ENCODE measurements at regions not wholly inside any gene's neighbourhood (a gene's known extent, or its start where the extent isn't known, plus 50 kb on each side); places are given as distances from the start of the nearest gene placed in this dataset.
A peak's percentile ranks its signal among the peaks of the same experiment; 100 is the strongest.

- no peak for DNase-seq
Measured at GRCh38 chr17:56648321-56648720, 54.8 kb downstream of the NOG start.

- DNase-seq: no peak
Measured at GRCh38 chr17:56648806-56649205, 55.3 kb downstream of the NOG start.

DNA sequence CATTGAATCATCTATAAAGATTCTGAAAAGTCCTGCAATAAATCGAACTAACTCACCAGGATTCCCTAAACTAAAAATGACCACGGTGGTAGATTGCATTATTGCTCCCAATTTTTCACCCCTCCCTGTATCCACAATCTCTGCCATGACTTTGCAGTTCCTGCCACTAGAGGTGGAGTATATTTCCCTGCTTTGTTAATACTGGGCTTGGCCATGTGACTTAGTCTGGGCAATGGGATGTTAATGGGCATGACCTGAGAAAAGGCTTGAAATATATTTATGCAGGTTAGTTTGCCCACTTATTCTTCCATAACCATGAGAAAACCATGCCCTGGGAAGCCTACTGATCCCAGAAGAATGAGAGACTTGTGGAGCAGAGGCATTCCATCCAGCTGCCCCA lies 59.1 kb downstream of the NOG start:
- no peak for DNase-seq

DNA sequence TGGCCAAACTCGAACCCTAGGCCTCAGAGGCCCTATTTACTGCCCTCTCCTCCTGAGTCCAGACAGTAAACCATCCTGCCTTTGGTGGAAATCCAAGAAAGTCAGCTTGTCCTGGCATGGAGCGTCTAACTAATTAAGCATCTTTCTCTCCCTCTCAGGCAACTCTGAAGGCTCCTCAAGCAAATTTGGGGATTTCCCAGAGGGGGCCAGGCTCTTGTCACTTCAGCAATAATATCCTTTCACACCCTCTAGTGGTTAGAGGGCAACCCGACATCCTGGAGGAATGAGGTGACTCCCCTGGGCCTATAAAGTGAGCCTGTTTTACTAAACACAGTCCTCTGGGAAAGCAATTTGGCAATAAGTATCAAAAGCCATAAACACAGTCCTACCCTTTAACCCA lies 60.4 kb downstream of the NOG start:
- DNase-seq: no peak

GRCh38 chr17:56656701-56657327 lies 63.3 kb downstream of the NOG start:
- DNase-seq: no peak

DNA sequence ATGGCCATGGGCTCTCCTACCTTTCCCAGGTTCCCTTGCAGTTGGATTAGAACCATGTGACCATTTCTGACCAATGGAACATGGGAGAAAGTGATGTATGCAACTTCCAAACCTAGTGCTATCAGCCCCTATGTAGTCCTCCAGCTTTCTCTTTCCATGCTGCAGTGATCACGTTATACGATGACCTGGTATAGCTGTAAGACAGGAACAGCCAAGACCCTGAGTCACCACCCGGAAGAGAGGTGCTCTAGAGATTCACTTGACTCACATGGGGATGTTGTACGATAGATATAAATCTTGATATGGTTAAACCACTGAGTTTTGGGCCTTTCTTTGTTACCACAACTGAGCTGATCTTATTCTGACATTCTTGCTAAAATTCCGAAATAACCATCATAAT lies 65.1 kb downstream of the NOG start:
- no peak for DNase-seq

DNA sequence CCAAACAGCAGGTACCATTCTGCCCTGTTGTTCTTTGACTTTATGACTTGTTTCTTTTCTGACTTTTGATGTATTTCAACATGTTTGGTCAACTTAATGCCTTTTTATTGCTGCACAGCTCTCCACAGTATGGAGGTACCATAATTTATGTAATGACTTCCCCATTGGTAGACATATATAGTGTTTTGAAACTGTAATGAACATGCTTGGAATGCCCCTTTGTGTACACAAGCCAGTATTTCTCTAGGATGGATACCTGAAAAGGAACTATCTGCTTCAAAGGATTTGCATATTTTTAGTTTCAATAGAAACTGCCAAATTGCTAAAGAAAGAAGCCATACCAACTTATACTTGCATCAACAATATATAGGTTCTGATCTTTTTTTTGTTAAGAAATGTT lies 66.1 kb downstream of the NOG start:
- DNase-seq: no peak

- DNase-seq: no peak
Measured at GRCh38 chr17:56661906-56662305, 68.4 kb downstream of the NOG start.

- DNase-seq: no peak
Measured at GRCh38 chr17:56665864-56666263, 72.4 kb downstream of the NOG start.

- no peak for DNase-seq
Measured at GRCh38 chr17:56667925-56668458, 74.5 kb downstream of the NOG start.

- DNase-seq: no peak
Measured at GRCh38 chr17:56672195-56672594, 78.7 kb downstream of the NOG start.

DNA sequence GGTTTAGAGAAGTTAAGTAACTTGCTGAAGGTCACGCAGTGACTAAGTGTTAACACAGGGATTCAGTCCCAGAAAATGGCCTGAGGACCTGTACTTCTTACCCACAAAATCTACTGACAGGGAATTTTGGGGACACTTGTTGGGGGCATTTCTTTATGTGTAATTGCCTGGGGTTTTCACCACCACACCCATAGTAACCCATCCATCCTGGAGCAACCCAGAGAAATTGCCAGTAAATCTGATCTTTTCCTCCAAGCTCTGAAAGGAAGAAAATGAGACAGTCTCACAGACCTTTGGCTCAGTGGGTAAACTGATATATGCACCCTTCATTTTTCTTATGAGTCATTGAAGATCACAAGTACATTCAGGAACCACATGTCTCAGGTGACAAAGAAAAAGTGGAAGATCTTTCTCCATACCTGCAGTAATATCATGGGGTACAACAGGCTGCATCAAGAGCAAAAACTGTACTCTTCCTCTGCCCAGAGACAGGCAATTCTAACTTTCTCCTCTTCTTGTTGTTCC lies 81.0 kb downstream of the NOG start:
- DNase-seq: no peak

GRCh38 chr17:56675876-56676660 lies 82.6 kb downstream of the NOG start:
- DNase-seq: no peak

- DNase-seq: no peak
Measured at GRCh38 chr17:56676810-56677209, 83.3 kb downstream of the NOG start.

DNA sequence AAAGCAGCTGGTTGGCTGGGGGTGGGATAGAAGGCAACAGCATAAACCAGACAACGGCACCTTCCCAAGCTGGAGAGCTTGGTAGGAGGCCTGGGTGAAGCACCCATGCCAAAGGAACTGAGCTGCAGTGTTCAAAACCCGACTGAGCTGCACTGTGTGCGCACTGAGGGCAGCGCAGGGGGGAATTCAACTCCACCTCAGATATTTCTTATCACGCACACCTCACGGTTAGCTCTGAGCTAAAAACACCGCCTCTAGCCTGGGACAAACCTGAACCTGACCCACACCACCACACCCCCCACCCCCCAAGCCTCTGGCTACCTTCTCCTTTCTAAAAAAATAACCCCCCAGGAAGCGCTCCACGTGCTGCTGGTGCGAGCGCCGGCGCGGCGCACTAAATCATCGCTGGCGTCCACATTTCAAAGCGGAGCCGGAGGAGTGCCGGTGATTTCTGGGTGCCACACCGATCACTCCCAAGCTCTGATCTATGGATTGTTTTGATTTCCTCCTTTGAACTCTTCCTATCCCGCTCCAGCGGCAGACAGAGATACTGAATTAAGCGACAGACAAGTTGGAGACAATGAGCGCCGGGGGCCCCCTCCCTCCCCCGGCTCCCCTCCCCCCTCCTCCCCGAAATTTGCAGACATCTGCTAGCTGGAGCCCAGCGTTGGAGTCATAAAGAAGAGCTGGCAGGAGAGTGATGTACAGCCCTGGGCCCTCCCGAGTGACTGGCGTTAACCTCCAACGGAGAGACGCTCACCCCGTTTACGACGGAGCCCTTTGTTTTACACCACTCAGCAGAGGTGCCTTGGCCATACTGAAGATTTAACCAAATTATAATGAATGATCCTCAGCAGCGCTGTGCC lies 85.0 kb downstream of the NOG start:
- DNase-seq: peak; percentile 48

GRCh38 chr17:56679115-56679776 lies 85.7 kb downstream of the NOG start:
- DNase-seq: no peak

GRCh38 chr17:56679777-56680422 lies 86.4 kb downstream of the NOG start:
- DNase-seq: no peak

DNA sequence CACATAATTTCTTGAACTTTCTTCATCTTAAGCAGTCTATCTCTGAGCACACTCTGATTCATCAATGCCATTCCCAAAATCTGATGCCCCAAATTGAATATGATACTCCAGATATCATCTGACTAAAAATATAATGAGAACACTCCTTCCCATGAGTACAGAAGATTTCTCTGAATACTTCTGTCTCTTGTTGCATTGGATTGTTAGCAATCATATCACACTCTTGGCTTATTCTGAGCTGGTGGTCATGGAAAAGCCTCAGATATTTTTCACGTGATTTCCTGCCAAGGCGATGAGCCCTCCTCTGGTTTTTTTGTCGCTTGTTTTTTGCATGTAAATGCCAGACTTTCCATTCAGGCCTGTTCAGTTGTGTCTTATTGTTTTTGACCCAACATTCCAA lies 87.2 kb downstream of the NOG start:
- no peak for DNase-seq

DNA sequence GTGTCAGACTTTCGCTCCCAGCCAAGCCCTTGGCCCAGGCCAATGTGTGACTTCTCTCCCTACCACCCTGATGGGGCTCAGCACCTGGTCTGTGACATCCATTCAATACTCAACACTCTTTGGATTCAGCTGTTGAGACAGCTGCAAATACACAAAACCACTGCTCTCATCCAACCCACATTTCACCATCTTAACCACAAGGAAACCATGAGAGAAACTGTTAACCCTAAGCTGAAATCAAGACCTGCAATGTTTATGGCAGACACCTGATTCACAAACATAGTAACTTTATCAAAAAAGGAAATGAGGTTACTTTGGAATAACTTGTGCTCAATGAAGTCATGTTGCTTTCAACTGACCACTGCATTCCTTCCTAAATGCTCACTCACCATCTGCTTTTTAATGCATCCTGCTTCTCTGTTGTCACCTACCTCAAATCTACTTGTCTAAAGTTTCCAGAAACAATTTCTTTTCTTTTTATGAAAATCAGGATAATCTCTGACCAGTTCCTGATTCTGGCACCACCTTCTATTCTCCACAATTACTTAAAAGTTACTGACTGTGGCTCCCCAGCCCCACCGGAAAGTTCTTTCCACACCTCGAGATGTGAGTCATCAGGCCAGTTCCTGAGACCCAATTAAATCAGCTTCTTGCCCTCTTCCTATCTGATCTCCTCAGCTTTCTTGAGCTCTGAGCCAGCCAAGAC lies 88.2 kb downstream of the NOG start:
- no peak for DNase-seq

GRCh38 chr17:56688151-56688550 lies 94.7 kb downstream of the NOG start:
- DNase-seq: no peak
